ENCODE measurements at regions not wholly inside any gene's neighbourhood (a gene's known extent, or its start where the extent isn't known, plus 50 kb on each side); places are given as distances from the start of the nearest gene placed in this dataset.

- H3K27ac ChIP-seq: no peak overlapping the region
- TF ChIP-seq CTCF (conservative IDR thresholded peaks at IDR 0.05): no peak
These were observed 273.3 kb upstream of the MAF start for GRCh38 chr16:79873825-79874224.

- no peak overlapping the region for H3K27ac ChIP-seq
- no peak for TF ChIP-seq CTCF (conservative IDR thresholded peaks at IDR 0.05)
These were observed 271.4 kb upstream of the MAF start for GRCh38 chr16:79871906-79872305.

- TF ChIP-seq CTCF (conservative IDR thresholded peaks at IDR 0.05): no peak
These were observed 269.7 kb upstream of the MAF start for GRCh38 chr16:79870016-79870886.

GRCh38 chr16:79869304-79870015, 268.9 kb upstream of the MAF start:
- H3K27ac ChIP-seq: no peak overlapping the region
- no peak for TF ChIP-seq CTCF (conservative IDR thresholded peaks at IDR 0.05)

More at GRCh38 chr16:79870016-79870886, 269.7 kb upstream of the MAF start:
- H3K27ac ChIP-seq: no peak overlapping the region

- no peak for TF ChIP-seq CTCF (conservative IDR thresholded peaks at IDR 0.05)
- H3K27ac ChIP-seq: no peak overlapping the region
These were observed 268.3 kb upstream of the MAF start for GRCh38 chr16:79868841-79869240.

GRCh38 chr16:79867425-79867997, 267.0 kb upstream of the MAF start:
- TF ChIP-seq CTCF (conservative IDR thresholded peaks at IDR 0.05): no peak
- no peak overlapping the region for H3K27ac ChIP-seq

- H3K27ac ChIP-seq: no peak overlapping the region
- TF ChIP-seq CTCF (conservative IDR thresholded peaks at IDR 0.05): no peak
These were observed 265.4 kb upstream of the MAF start for GRCh38 chr16:79865918-79866317.
